Heart left ventricle (tissue), 13 donors: ENCODE measurements at regions not wholly inside any gene's neighbourhood (a gene's known extent, or its start where the extent isn't known, plus 50 kb on each side); places are given as distances from the start of the nearest gene placed in this dataset.

Experiments used
- CTCF ChIP-seq, 12 donors: fragments of 200-600 bp; sonication (generic) in 4 of 12; IDR thresholded peaks; one replicate each; pipeline versions ENCODE4 v1.5.0 to v1.8.0; 2018 to 2022; ENCODE audit warnings: antibody characterized with exemption in 12 of 12, mild to moderate bottlenecking in 5 of 12
- POLR2A ChIP-seq, 2 donors: fragments of 450-650 bp; IDR thresholded peaks; one replicate each; pipeline ENCODE4 v1.6.1; 2017; ENCODE audit warnings: antibody characterized with exemption in 2 of 2, mild to moderate bottlenecking in 2 of 2, moderate library complexity in 2 of 2
- donor health status: ischemic (EF 13 %, LVEDD 7.1; RV severe dilation, severe dysfunction).
- donor health status: DM: no; HTN: yes; CAD: no.
- donor health status: DM: no; HTN: no; CAD: no.
- donor health status: ischemic (EF 25% LVEDD 6.9; RV normal size, moderate dysfunction).
- donor health status: ischemic (EF 25% LVEDD 5.7; RV mildly dilated, moderate dysfunction).
- donor health status: ischemic (EF 35%, LVEDD 5.7; RV mildly dilated, moderate dysfunction).
- donor health status: nonischemic (EF 11% LVEDD 7.7; RV severe dilation, severe dysfunction).
- donor health status: DM: yes; HTN: yes; CAD: no.
- donor health status: PGD.
- donor health status: ischemic (EF 29% LVEDD 5.4; RV normal size, mild dysfunction).
- donor health status: nonischemic (EF 23%, LVEDD 6.1; RV moderate dilation, normal function).

- no peak for TF ChIP-seq CTCF (IDR thresholded peaks at IDR 0.05)
- no peak for TF ChIP-seq POLR2A (IDR thresholded peaks at IDR 0.05)
Observed at GRCh38 chr4:132297346-132297745, 851.7 kb upstream of the PCDH10 start.
